NCI-H2107 (cell line): ENCODE measurements at regions not wholly inside any gene's neighbourhood (a gene's known extent, or its start where the extent isn't known, plus 50 kb on each side); places are given as distances from the start of the nearest gene placed in this dataset.

Experiments
- DNase-seq: peaks from one replicate; lab custom pipeline; 2025; lab: John Stamatoyannopoulos, UW

GRCh38 chr5:167790462-167791260 lies 500.8 kb upstream of the WWC1 start:
- DNase-seq: no peak

- no peak for DNase-seq
Observed at GRCh38 chr5:167792514-167792913, 498.9 kb upstream of the WWC1 start.

GRCh38 chr5:167793700-167794099 lies 497.7 kb upstream of the WWC1 start:
- no peak for DNase-seq

- no peak for DNase-seq
Observed at GRCh38 chr5:167794121-167794520, 497.3 kb upstream of the WWC1 start.

- DNase-seq: no peak
Observed at GRCh38 chr5:167796672-167797071, 494.8 kb upstream of the WWC1 start.

- DNase-seq: no peak
Observed at GRCh38 chr5:167797933-167798332, 493.5 kb upstream of the WWC1 start.

- no peak for DNase-seq
Observed at GRCh38 chr5:167798448-167798847, 493.0 kb upstream of the WWC1 start.

- DNase-seq: no peak
Observed at GRCh38 chr5:167800427-167800826, 491.0 kb upstream of the WWC1 start.

- DNase-seq: no peak
Observed at GRCh38 chr5:167801999-167802398, 489.4 kb upstream of the WWC1 start.

GRCh38 chr5:167802755-167803431 lies 488.6 kb upstream of the WWC1 start:
- no peak for DNase-seq

GRCh38 chr5:167804512-167805220 lies 486.8 kb upstream of the WWC1 start:
- no peak for DNase-seq

- DNase-seq: no peak
Observed at GRCh38 chr5:167810573-167810972, 480.9 kb upstream of the WWC1 start.

- no peak for DNase-seq
Observed at GRCh38 chr5:167812871-167813270, 478.6 kb upstream of the WWC1 start.

- DNase-seq: no peak
Observed at GRCh38 chr5:167813389-167813788, 478.1 kb upstream of the WWC1 start.

- DNase-seq: no peak
Observed at GRCh38 chr5:167814040-167814439, 477.4 kb upstream of the WWC1 start.

- DNase-seq: no peak
Observed at GRCh38 chr5:167814828-167815227, 476.6 kb upstream of the WWC1 start.

GRCh38 chr5:167816354-167816753 lies 475.1 kb upstream of the WWC1 start:
- DNase-seq: no peak

- no peak for DNase-seq
Observed at GRCh38 chr5:167816864-167817263, 474.6 kb upstream of the WWC1 start.

GRCh38 chr5:167819406-167819805 lies 472.0 kb upstream of the WWC1 start:
- DNase-seq: no peak

- DNase-seq: no peak
Observed at GRCh38 chr5:167820101-167820990, 471.1 kb upstream of the WWC1 start.

- DNase-seq: no peak
Observed at GRCh38 chr5:167821151-167821550, 470.3 kb upstream of the WWC1 start.

- DNase-seq: no peak
Observed at GRCh38 chr5:167821669-167822068, 469.8 kb upstream of the WWC1 start.
